Cardiac fibroblast (primary cell): ENCODE measurements at regions not wholly inside any gene's neighbourhood (a gene's known extent, or its start where the extent isn't known, plus 50 kb on each side); places are given as distances from the start of the nearest gene placed in this dataset.
"Not testable (repeated sequence)": the region's sequence is repeated elsewhere in the genome, so short reads cannot be mapped to it uniquely, and the experiment has no call there.

Experiments
- DNase-seq, 2 donors: peaks; one replicate each; pipeline versions ENCODE4 v3.0.0 to v3.0.0-alpha.2; 2010; ENCODE audit warnings: low read depth in 2 of 2
- H3K4me3 ChIP-seq, 2 donors: replicated peaks in 1 of 2; 1 replicate in 1 of 2; 2 replicates in 1 of 2; pipeline ENCODE4 v1.5.1; 2011; ENCODE audit warnings: low read depth in 2 of 2, low read length in 2 of 2, mild to moderate bottlenecking in 2 of 2, moderate library complexity in 1 of 2
- CTCF ChIP-seq: IDR thresholded peaks from one replicate; pipeline ENCODE4 v1.5.1; 2011; ENCODE audit warnings: low read depth, mild to moderate bottlenecking, low read length, inconsistent platforms

- DNase-seq: no peak
- no peak overlapping the region for H3K4me3 ChIP-seq
- no peak for TF ChIP-seq CTCF
These were observed 64.0 kb downstream of the TBR1 start for GRCh38 chr2:161480123-161480522.

- no peak overlapping the region for H3K4me3 ChIP-seq
- no peak for DNase-seq
- no peak for TF ChIP-seq CTCF
These were observed 65.5 kb downstream of the TBR1 start for GRCh38 chr2:161481619-161482018.

- no peak overlapping the region for H3K4me3 ChIP-seq
- no peak for DNase-seq
- no peak for TF ChIP-seq CTCF
These were observed 68.0 kb downstream of the TBR1 start for GRCh38 chr2:161484061-161484460.

GRCh38 chr2:161486111-161486510 is 70.0 kb downstream of the TBR1 start:
- DNase-seq: peak in 1 of 2 donors; percentile 2
- H3K4me3 ChIP-seq: no peak overlapping the region
- no peak for TF ChIP-seq CTCF

- no peak for DNase-seq
- H3K4me3 ChIP-seq: no peak overlapping the region
- TF ChIP-seq CTCF: no peak
These were observed 72.1 kb downstream of the TBR1 start for GRCh38 chr2:161488131-161488699.

- TF ChIP-seq CTCF: no peak
- DNase-seq: no peak
- H3K4me3 ChIP-seq: no peak overlapping the region
These were observed 72.8 kb downstream of the TBR1 start for GRCh38 chr2:161488879-161489278.

GRCh38 chr2:161500892-161501610 is 85.0 kb downstream of the TBR1 start:
- not testable (repeated sequence) for H3K4me3 ChIP-seq, DNase-seq

GRCh38 chr2:161502279-161502678 is 86.2 kb downstream of the TBR1 start:
- not testable (repeated sequence) for DNase-seq, H3K4me3 ChIP-seq

GRCh38 chr2:161504628-161505289 is 88.7 kb downstream of the TBR1 start:
- not testable (repeated sequence) for H3K4me3 ChIP-seq, DNase-seq

- not testable (repeated sequence) for DNase-seq, H3K4me3 ChIP-seq
These were observed 89.4 kb downstream of the TBR1 start for GRCh38 chr2:161505466-161505865.

- DNase-seq, H3K4me3 ChIP-seq: not testable (repeated sequence)
These were observed 97.4 kb downstream of the TBR1 start for GRCh38 chr2:161513295-161514032.
